Osteocyte (in vitro differentiated cells): ENCODE measurements at regions not wholly inside any gene's neighbourhood (a gene's known extent, or its start where the extent isn't known, plus 50 kb on each side); places are given as distances from the start of the nearest gene placed in this dataset.

Experiments
- DNase-seq: peaks from one replicate; pipeline ENCODE4 v3.0.0; 2021; ENCODE audit warnings: mixed read lengths; ENCODE audit not compliant: unreplicated experiment; ENCODE audit errors: extremely low spot score
- H3K27ac Mint-ChIP-seq: one replicate; pipeline ENCODE4 v1.8.0; 2021; ENCODE audit warnings: mild to moderate bottlenecking, mixed read lengths; ENCODE audit not compliant: unreplicated experiment
- H3K27me3 Mint-ChIP-seq: one replicate; pipeline ENCODE4 v1.8.0; 2021; ENCODE audit warnings: mixed read lengths; ENCODE audit not compliant: unreplicated experiment
- H3K36me3 Mint-ChIP-seq: one replicate; pipeline ENCODE4 v1.8.0; 2021; ENCODE audit warnings: mixed read lengths; ENCODE audit not compliant: unreplicated experiment
- H3K4me1 Mint-ChIP-seq: one replicate; pipeline ENCODE4 v1.8.0; 2021; ENCODE audit warnings: mixed read lengths; ENCODE audit not compliant: unreplicated experiment
- H3K4me3 Mint-ChIP-seq: one replicate; pipeline ENCODE4 v1.8.0; 2021; ENCODE audit warnings: mild to moderate bottlenecking, moderate library complexity, mixed read lengths; ENCODE audit not compliant: unreplicated experiment
- H3K9me3 Mint-ChIP-seq: one replicate; pipeline ENCODE4 v1.8.0; 2021; ENCODE audit warnings: mixed read lengths; ENCODE audit not compliant: unreplicated experiment
- CTCF ChIP-seq: fragments of 200-600 bp; sonication (generic); IDR thresholded peaks from 2 replicates; pipeline ENCODE4 v1.5.0; 2021; ENCODE audit warnings: antibody characterized with exemption, mild to moderate bottlenecking, moderate library complexity

- Mint-ChIP-seq H3K4me3 (no peak overlapping the region), H3K36me3 (peaks cover 3% of the 10 kb centered on the region), H3K27me3 (no peaks in the 10 kb centered on the region), H3K27ac (no peak overlapping the region), H3K9me3 (peaks cover 23% of the 10 kb centered on the region), H3K4me1 (no peaks in the 10 kb centered on the region)
- no peak for DNase-seq
- TF ChIP-seq CTCF = no peak
These were observed 580.2 kb upstream of the NECTIN3 start for GRCh38 chr3:110491413-110491812.

- Mint-ChIP-seq H3K4me3 (no peak overlapping the region), H3K27ac (no peak overlapping the region), H3K27me3 (no peaks in the 10 kb centered on the region), H3K9me3 (peaks cover 12% of the 10 kb centered on the region), H3K36me3 (peaks cover 3% of the 10 kb centered on the region), H3K4me1 (no peaks in the 10 kb centered on the region)
- DNase-seq = no peak
- TF ChIP-seq CTCF = no peak
These were observed 578.7 kb upstream of the NECTIN3 start for GRCh38 chr3:110492876-110493275.

GRCh38 chr3:110493438-110494092, 578.1 kb upstream of the NECTIN3 start:
- TF ChIP-seq CTCF = no peak
- no peak for DNase-seq
- H3K27me3 Mint-ChIP-seq = no peaks in the 10 kb centered on the region
- no peaks in the 10 kb centered on the region for H3K4me1 Mint-ChIP-seq
- no peak overlapping the region for H3K4me3 Mint-ChIP-seq
- peaks cover 6% of the 10 kb centered on the region for H3K9me3 Mint-ChIP-seq
- H3K36me3 Mint-ChIP-seq = no peaks in the 10 kb centered on the region
- no peak overlapping the region for H3K27ac Mint-ChIP-seq

GRCh38 chr3:110494093-110494490, 577.5 kb upstream of the NECTIN3 start:
- H3K9me3 Mint-ChIP-seq = peaks cover 3% of the 10 kb centered on the region
- no peaks in the 10 kb centered on the region for H3K4me1 Mint-ChIP-seq
- no peak for DNase-seq
- no peak overlapping the region for H3K27ac Mint-ChIP-seq
- H3K4me3 Mint-ChIP-seq = no peak overlapping the region
- TF ChIP-seq CTCF = no peak
- H3K27me3 Mint-ChIP-seq = no peaks in the 10 kb centered on the region
- H3K36me3 Mint-ChIP-seq = no peaks in the 10 kb centered on the region

GRCh38 chr3:110494728-110495127, 576.9 kb upstream of the NECTIN3 start:
- Mint-ChIP-seq H3K4me1 (no peaks in the 10 kb centered on the region), H3K36me3 (no peaks in the 10 kb centered on the region), H3K9me3 (no peaks in the 10 kb centered on the region), H3K27ac (no peak overlapping the region), H3K4me3 (no peak overlapping the region), H3K27me3 (no peaks in the 10 kb centered on the region)
- no peak for DNase-seq
- TF ChIP-seq CTCF = no peak
